Stimulated activated CD8-positive, alpha-beta memory T cell treated with anti-CD3 and anti-CD28 coated beads, Interleukin-7, amount 100 ng/mL, for 4 hours (primary cell): ENCODE measurements at regions not wholly inside any gene's neighbourhood (a gene's known extent, or its start where the extent isn't known, plus 50 kb on each side); places are given as distances from the start of the nearest gene placed in this dataset.

Experiments used
- DNase-seq, 2 donors: peaks; one replicate each; pipeline ENCODE4 v3.0.0-alpha.2; 2020; ENCODE audit warnings: low read depth in 2 of 2

DNA sequence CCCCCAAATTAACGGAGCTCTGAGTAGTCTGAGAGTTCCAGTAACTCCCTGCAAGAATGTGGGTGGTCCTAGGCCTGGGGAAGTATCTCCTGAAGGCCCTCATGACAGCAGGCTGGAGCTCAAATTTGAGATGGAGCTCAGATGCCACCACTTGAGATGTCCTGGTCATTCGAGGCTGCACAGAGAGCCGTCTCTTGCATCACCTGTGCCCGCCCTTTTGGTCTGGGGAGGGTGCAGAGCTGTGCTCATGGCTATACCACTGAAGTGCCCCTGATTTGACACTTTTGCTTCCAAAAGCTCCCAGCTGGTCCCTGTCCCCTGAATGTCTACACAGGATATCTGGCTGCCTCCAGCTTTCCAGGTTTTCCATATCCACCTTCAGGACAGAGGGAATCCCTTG lies 214.0 kb upstream of the B3GAT1 start:
- no peak for DNase-seq

DNA sequence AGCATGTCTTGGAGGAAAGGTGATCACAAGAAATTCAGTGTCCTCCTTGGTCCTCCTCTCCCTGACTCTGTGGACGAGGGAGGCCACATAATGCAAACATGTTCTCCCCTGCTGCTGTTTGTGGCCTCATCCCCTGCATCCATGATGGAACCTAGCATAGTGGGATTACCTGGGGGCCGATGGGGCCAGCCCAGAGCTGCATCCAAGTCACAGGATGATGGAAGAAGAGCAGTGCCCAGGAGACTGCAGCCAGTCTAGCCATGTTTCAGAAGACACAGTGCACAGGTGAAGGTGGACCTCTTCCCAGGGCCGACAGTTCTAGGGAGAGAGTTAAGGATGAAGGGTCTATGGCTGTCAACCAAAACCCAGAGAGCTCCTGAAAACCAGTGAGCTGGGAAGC lies 213.6 kb upstream of the B3GAT1 start:
- no peak for DNase-seq

DNA sequence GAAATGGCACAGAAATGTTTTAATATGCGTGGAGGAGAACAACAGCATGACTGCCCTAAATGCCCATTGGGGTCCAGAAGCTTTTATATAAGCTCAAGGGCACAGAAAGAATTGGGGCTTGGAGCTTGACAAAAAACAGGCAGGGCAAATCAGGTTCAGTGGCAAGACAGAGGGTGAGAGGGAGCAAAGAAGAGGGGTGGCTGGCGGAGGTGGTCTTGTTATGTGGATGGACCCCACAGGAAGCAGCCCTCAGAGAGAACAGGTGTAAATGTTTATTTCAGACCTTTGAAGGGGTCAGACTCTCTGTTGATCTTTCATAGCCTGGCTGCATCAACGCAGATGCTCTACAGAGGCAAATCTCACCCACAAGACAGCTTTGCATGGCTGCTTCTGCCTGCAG lies 213.1 kb upstream of the B3GAT1 start:
- no peak for DNase-seq

DNA sequence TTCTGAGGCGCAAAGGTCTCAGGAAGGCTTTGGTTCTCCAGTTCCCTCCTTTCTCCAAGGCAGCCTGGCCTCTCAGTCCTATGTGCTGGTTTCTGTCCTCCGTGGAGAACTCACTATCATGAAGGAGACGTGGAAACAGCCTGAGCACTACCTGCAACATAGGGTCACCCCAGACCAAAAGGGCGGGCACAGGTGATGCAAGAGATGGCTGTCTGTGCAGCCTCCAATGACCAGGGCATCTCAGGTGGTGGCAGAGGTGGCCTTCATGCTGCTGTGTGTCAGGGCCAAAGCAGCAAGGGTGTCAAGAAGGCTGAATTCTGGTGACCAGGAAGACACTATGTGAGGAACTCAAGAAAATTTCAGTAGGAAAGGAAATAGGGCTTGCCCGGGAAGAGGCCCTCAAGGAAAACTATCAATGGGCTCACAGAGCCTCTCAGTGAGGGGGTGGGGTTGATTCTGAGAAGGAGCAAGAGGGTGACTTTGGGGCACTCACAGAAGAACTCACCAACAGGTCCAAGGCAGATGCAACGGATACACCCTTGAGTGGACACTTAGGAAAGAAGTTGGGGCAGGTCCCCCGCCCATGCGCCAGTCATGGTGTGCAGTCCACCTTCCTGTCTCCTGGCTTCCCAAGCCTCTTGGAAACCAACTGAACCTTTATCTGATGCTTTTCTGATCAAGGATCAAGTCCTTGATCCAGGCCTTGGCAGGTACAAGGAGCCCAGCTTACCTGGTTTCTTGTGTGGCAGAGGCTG lies 212.3 kb upstream of the B3GAT1 start:
- no peak for DNase-seq

DNA sequence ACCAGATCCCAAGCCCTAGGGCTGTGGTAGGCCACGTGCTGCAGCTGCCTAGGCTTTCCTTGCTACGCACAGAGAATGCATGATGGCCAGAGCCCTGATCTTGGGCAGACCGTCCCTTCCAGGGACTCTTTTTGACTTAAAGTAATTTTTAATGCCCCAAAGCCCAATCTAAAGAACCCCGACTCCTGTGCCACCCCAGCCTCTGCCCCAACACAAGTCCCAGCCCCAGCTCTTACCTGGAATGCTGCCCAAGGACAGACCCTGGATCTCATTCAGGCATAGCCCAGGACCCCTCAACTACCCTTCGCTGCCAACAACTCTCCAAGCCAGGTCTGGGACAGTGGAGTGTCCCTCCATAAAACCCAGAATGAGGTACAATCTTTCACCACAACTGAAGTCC lies 211.7 kb upstream of the B3GAT1 start:
- DNase-seq, result no peak

DNA sequence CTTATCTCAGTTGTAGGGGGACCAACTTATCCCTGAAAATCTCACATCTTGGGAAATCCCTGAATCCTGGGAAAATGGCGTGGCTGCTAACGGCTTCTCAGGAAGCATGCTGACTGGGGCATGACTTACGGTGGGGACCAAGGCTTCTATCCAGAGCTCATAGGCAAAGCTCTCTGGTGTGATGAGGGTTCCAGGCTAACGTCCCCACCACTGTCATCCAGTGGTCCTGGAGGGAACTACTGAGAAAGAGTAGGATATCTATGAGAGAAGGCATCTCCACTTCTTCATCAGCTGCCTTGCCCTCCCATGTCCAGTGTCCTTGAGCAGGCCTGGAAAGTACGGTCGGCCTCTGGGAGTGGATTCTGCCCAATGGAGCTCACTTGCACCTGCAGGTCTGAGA lies 210.4 kb upstream of the B3GAT1 start:
- DNase-seq, result no peak

DNA sequence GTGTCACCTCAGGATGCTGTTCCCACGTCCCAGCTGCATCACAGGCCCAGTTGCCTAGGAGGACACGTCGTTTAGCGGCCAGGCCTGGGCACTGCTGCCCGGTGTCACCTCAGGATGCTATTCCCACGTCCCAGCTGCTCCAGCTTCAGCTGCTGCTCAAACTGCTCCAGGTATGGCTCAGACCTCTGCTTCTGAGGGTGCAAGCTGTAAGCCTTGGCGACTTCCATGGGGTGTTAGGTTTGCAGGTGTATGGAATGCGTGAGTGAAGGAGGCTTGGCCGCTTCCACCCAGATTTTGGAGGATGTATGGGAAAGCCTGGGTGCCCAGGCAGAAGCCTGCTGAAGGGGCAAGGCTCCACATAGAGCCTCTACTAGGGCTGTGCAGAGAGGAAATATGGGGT lies 205.3 kb upstream of the B3GAT1 start:
- DNase-seq, result no peak

DNA sequence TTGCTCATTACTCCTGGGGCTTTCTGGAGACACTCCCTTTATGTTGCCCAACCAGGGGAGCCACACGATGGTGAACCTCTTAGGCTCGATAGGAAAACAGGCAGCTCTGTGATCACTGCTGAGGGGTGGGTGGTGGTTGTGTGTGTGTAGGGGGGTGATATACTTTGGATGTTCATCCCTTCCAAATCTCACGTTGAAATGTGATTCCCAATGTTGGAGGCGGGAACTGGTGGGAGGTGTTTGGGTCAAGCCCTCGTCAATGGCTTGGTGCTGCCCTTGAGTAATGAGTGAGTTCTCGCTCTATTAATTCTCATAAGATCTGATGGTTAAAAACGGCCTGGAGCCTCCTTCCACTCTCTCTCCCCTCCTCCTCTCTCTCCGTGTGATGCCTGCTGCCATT lies 204.0 kb upstream of the B3GAT1 start:
- no peak for DNase-seq

DNA sequence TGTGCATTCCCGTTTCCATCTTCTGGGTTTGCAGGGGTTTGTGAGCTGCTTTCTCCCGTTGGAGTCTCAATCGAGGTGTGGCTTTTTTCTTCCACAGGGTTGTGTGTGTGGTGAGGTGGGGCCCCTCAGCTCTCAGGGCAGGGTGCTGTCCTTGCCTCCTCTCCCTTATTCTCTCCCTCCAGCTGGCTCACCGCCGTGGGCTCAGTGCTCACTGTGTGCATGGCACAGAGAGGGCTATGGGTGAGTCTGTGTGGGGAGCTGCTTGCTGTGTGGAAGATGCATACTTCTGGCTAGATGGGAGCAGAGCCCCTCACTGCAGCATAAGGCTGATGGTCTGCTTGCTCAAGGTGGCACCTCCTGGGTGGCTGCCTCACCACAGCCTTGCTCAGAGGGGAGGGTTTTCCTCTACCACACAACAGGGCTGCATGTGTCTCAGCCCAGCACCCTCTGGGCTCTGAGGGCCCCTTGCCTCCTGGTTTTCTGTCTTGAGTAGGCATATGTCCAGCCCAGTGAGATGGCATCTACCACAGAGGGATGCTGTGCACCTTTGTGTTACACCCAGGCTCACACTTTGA lies 203.1 kb upstream of the B3GAT1 start:
- no peak for DNase-seq

DNA sequence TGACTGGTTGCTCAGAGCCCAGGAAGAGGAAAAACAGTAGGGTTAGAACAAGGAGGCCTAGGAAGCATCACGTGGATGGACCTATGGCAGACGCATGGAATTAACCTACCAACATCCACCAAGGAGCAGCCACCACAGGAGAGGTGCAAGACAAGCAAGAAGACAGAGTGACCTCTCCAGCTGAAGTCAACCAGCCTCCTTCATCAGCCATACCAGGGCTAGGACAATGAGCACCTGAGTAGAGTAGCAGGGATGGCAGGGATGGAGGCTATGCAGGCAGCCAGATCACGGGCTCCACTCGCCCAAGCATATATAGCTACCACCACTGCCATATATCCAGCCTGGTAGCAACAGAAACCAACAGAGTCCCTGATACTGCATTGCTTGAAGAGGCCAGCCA lies 202.1 kb upstream of the B3GAT1 start:
- DNase-seq, result no peak

DNA sequence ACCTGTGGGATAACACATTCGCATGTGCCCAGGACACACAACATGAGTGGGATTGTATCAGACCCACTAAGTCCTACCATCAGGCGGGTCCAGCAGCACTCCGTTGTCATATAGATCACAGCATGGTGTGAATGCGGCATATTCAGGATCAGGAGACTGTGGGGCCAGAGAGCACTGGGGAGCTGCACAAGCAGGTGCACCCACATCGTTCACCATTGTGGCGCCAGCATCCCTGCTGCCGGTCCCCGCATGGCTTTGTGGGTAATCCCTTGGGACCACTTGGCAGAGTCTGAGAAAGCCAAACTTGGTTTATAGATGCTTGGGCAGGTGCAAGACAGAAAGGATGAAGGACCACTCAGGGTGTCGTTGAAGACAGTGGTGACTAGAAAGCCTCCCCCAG lies 201.6 kb upstream of the B3GAT1 start:
- no peak for DNase-seq

DNA sequence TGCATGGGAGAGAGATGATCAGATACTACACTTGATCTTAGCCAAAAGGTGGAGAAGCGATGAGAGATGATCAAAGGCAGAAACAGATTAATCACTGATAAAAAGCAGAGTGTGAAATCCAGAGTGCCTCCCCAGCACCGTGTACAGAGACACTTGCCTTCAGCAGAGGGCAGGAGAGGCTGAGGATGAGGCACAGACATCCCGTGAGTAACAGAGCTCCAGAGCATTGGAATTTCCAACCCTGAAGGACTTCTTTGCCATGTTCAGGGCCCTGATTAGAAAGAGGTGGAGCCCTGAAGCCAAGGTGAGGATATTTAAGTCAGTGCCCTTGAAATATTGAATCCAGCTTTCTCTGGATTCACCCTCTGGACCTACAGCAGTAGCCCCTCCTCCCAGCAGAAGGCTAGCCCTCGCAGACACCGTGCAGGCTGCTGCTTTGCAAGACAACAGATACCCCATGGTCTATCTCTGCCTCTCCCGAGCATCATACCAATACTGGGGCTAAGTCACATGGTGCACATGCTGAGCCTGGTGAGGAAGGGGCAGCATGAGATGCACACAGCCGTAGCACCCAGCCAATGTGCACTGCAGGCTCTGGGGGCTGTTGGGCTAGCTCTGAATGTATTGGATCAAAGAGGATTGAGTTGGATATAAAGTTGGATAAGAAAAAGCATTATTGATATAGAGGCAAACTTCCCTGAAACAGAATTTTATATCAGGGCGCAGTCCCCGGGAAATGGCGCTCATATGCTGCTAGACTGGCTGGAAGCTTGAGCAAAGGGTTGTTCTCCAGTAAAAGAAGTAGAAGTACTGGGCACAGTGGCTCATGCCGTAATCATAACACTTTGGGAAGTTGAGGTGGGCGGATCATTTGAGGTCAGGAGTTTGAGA lies 200.3 kb upstream of the B3GAT1 start:
- no peak for DNase-seq

DNA sequence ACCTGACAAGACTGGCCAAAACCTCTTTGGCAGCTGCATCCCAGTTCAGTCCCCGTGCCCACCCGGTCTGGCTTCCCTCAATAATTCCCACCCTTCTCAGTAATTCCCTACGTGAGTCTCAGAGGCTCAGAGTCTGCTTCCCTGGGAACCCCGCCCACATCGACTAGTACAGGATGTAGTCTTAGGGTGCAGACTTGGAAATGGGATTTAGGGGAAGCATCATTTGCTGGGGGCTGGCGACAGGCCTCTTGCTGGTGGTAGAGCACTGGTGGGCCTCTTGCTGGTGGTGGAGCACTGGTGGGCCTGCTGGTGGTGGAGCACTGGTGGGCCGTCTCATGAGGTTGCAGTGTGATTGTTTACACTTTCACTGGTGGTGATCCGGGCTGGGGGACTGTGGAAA lies 199.5 kb upstream of the B3GAT1 start:
- no peak for DNase-seq

DNA sequence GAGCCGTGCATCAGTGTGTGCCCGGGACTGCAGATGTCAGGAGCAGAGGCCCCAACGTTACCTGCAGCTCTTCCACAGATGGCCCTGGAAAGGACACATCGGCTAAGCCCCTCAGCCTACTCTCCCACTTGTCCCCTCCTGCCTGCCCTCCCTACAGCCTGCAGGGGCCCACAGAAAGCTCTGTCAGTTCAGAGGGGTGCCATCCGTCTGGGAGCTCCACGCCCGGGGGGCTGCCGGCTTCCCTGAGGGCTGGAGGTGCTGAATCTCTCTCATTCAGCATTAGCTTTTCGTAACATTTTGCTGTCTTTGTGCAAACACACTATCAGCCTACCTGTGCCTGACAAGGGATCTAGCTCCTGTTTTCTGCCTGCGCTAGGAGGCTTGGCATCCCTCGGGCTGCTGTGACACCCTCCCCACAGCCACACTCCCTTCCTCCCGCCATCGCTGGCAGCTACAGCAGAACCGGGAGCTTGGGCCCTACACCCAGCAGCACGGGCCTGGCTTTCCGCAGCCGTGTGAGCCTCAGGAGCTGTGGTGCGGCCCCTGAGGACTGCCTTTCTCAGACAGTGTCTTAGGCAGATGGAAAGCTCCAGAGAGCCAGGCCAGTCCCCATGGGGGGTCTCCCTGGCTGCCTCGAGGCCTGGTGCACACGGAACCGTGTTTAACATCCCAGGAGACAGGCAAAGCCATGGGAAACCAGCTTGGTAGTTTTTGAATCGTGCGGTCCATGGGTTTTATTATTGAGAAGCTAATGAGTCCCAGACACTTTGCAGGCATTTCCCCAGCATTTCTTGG lies 198.3 kb upstream of the B3GAT1 start:
- no peak for DNase-seq

DNA sequence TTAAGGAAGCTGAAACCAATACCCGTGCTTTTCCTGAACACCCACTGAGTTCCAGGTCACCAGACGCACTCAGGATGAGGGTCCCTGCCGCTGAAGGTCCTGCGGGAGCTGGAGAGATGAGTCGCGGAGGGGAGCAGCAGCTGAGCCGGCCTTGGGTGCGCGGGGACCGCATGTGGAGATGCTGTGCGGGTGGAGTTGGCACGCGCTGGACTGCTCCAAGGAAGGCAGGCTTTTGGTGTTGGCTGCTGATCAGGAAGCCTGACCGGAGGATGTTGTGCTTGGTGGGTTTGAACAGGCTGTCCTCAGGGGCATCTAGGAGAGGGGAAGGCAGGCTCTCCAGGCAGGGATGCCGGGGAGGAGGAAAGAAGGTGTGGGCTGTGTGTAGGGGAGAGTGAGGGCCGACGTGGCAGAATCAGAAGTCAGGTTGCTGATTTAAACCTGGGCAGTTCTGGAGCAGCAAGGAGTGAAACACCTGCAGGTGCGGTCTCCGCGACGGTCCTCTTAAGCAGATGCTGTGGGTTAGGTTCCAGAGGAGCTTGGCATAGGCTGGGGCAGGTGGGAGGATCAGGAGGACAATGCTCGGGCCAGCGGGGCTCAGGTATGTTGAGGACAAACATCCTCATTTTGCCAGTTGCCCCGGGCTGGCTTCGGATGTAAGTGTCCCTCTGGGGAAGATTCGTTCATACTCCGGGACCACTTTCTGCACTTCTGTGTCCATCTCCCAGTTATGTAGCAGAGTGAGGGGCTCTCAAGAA lies 197.5 kb upstream of the B3GAT1 start:
- DNase-seq, result no peak

DNA sequence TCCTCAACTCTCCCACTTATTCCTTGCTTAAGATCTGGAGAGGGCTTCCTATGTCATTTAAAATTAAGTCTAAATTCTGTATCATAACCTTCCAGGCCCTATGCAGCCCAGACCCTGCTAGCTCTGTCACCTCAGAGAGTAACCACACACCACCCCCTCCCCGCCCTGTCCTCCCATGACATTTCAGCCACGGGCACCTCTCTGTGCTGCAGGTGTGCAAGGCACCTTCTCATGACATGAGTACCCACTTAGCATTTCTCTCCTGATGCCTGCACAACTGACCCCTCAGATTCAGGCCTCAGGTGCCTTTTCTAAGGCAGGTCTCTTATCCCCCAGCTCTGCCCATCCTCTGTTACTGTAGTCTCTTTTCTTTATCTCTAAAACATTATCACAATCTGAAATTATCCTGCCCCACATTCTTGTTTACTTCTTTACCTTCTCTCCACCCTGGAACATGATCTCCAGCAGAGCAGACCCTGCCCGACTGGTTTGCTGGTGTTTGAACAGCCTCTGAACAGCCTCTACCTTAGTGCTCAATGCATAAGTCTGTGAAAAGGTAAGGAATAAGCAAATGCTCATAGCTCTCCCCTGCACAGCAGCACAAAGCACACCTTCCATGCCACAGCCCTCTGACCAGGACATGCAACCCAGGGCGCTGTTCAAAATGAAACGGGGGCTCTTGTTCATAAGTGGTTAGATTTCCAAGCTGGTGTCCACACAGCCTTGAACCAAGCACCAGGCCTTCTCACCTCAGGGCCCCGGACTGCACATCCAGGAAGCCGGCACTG lies 196.1 kb upstream of the B3GAT1 start:
- DNase-seq, result no peak

DNA sequence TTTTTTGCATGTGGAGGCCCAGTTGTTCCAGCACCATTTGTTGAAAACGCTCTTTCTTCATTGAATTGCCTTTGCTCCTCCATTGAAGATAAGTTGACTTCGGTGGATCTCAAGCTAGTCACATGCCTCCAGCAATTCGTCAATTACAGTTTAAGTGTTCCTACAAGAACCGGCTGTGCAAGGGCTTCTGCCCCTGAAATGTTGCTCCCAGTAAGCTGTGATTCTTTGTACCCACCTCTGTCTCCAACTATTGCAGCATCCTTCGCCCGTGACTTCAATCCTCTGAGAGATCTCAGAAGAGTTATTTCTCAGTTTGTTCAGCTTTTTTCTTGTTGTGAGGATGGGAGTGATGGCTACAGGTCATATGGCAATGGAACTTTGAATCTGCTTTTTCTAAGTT lies 194.2 kb upstream of the B3GAT1 start:
- no peak for DNase-seq

DNA sequence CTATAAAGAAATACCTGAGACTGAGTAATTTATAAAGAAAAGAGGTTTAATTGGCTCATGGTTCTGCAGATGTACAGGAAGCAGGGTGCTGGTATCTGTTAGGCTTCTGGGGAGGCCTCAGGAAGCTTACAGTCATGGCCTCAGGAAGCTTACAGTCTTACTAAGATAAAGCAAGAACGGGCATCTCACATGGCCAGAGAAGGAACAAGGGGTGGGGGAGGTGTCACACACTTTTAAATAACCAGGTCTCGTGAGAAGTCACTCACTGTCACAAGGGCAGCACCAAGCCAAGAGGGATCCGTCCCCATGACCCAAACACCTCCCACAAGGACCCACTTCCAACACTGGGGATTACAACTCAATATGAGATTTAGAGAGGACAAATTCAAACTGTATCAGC lies 192.8 kb upstream of the B3GAT1 start:
- no peak for DNase-seq

DNA sequence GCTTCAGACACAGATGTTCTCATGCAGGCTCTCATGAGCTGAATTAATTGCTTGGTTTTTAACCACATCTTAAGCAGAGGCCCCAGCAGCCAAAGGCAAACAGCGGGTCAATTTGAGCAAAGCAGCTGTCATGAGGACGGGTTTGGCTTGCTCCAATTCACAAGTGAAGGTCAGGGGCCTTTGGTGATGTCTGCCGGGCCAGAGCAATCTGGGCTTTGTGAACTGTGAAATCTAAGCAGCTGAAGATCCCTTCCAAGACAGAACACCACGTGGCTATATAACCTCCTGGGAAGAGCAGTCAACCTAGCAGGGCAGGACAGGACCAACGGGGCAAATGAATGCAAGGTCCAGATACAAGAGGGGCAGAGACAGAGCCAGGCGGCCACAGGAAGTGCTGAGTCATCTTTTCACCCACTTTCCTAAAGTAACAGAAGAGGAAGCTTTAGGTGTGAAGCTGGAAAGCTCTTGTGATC lies 187.3 kb upstream of the B3GAT1 start:
- no peak for DNase-seq

DNA sequence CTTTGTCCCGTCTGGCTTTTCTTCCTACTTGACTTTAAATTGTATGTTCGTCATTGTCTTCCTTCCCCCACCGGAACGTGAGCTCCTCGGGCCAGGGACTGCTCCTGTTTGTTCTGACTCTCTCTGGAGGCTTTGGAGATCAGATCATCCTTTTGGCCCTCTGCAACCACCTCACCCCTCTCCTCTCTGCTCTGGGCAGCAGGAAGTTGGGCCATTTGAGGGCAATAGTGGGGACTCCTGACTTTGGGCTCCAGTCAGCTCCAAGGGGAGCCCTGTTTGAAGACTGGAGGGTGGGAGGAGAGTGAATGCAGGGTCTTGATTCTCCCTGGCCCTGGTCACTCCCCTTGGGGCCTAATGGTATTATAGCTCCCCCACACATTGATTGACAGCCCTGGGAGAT lies 186.3 kb upstream of the B3GAT1 start:
- DNase-seq, result no peak
